GM12872 (cell line): ENCODE measurements at regions not wholly inside any gene's neighbourhood (a gene's known extent, or its start where the extent isn't known, plus 50 kb on each side); places are given as distances from the start of the nearest gene placed in this dataset.

ENCODE experiments used
- TF ChIP-seq, protein P1 (sequence below): IDR thresholded peaks from 3 replicates; pipeline ENCODE4 v1.5.1; 2011; ENCODE audit warnings: low read depth, mild to moderate bottlenecking, low read length, moderate library complexity; ENCODE audit not compliant: insufficient read depth

DNA sequence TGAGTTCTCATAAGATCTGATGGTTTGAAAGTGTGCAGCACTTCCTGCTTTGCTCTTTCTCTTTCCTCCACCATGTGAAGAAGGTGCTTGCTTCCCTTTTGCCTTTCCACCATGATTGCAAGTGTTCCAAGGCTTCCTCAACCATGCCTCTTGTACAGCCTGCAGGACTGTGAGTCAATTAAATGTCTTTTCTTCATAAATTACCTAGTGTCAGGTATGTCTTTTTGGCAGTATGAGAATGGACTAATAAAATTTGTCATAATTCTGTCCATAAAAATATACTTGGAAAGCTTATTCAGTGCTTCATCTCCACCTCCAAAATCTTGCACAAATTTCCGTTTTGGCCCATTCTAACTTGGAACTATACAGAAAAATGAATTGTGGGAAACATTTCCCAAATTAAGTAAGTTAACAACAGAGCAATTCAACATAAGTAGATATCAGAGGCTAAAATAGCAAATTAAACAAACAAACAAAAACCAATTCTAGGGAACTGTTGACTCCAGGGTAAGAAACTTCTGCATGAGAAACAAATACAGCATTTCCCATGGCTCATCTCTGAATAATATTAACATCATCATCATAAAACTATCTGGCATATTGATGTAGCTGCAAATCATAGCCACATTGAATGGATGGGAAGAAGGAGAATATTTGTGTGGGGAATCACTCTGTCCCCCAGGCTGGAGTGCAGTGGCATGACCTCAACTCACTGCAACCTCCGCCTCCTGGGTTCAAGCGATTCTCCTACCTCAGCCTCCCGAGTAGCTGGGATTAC, 459.5 kb upstream of the FAR2 start:
- TF ChIP-seq, protein P1, sequence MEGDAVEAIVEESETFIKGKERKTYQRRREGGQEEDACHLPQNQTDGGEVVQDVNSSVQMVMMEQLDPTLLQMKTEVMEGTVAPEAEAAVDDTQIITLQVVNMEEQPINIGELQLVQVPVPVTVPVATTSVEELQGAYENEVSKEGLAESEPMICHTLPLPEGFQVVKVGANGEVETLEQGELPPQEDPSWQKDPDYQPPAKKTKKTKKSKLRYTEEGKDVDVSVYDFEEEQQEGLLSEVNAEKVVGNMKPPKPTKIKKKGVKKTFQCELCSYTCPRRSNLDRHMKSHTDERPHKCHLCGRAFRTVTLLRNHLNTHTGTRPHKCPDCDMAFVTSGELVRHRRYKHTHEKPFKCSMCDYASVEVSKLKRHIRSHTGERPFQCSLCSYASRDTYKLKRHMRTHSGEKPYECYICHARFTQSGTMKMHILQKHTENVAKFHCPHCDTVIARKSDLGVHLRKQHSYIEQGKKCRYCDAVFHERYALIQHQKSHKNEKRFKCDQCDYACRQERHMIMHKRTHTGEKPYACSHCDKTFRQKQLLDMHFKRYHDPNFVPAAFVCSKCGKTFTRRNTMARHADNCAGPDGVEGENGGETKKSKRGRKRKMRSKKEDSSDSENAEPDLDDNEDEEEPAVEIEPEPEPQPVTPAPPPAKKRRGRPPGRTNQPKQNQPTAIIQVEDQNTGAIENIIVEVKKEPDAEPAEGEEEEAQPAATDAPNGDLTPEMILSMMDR = no peak

GRCh38 chr12:28693565-28694219, 455.4 kb upstream of the FAR2 start:
- TF ChIP-seq, protein P1 = no peak

DNA sequence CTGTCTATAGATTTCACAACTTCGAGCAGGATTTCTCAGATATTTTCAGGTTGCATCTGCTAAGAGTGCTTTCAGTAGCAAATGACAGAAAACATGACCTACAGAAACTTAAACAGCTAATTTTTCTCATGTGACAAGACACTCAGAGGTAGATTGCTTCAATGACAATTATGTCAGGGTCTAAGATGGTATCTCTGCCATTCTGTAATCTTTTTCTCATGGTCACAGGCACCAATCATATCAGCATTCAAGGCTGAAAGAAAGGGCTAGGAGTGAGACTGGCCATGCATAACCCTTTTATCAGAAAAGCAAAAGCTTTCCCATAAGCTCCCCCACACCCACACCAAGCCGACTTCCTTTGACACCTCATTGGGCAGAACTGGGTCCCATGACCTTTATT, 450.5 kb upstream of the FAR2 start:
- TF ChIP-seq, protein P1 = no peak

DNA sequence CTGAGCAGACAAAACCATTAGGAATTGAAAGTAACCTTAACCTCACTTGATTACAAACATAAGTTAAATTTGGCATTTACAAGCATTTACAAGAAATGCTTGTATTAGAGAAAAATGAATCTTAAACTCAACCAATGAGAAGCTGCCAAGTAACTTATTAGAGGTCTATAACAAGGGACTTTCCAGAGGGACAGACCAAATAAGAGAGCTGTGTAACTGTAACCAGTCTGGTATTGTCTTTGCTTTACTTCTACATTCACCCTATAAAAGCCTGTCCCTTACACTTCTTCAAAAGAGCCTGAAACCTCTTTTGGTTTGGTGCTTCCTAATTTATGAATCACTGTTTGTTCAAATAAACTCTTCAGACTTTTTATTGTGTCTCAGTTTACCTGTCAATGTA, 450.0 kb upstream of the FAR2 start:
- TF ChIP-seq, protein P1 = no peak

DNA sequence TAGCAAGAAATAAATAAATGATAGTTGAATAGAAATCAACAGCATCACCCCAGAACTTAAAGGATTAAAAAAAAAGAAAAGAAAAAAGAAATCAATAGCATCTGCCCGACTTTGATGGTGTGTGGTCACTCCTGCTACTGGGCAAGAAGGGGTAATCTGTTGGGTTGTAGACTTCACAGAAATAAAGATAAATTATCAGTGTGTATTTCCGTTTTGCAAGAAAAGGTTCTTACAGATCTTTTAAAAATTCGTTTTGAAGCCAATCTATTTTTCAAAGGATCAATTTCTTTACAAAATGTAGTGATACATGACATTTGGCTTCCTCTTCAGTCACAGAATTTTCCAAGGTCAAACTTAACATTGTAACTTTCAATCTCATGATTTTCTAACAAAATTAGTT, 448.9 kb upstream of the FAR2 start:
- TF ChIP-seq, protein P1 = no peak

DNA sequence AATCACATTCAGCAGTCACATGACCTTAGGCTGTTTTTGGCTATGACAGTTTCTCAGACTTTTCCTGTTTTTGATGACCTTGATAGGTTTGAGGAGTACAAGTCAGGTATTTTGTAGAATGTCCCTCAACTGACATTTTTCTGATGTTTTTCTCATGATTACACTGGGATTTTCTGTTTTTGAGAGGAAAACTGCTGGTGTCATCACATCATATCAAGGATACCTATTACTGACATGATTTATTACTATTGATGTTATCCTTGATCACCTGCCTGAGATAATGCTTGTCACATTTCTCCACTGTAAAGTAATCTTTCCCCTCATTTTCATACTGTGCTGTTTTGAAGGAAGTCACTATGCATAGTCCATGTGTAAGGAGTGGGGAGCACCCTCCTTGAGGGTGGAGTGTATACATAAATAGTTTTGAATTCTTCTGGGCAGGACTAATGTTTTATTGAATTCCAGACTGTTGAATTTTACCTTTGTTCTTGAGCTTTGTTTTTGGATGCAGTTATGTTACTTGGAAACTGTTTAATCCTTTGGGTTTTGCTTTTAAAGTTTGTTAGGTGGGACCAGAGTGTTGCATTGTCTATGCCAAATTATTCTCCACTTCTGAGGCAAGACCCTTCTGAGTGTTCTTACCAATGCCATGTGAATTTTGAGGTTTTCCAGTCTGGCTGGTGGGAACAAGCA, 444.5 kb upstream of the FAR2 start:
- TF ChIP-seq, protein P1 = no peak

- TF ChIP-seq, protein P1 = no peak
Observed at GRCh38 chr12:28708918-28709371, 440.1 kb upstream of the FAR2 start.
